ENCODE measurements at regions not wholly inside any gene's neighbourhood (a gene's known extent, or its start where the extent isn't known, plus 50 kb on each side); places are given as distances from the start of the nearest gene placed in this dataset.

GRCh38 chr13:95502216-95502615, 50.3 kb upstream of the CLDN10 start:
- DNase-seq = no peak

All from NCI-H524 (cell line).